Right cardiac atrium (tissue), 5 donors: ENCODE measurements at regions not wholly inside any gene's neighbourhood (a gene's known extent, or its start where the extent isn't known, plus 50 kb on each side); places are given as distances from the start of the nearest gene placed in this dataset.
A peak's percentile ranks its signal among the peaks of the same experiment; 100 is the strongest.

Experiments
- ATAC-seq, 2 donors: fragments of 200-7000 bp; cut with Tn5 transposase; one replicate each; pipeline versions ENCODE4 v1.8.0 to v1.9.1; 2020; ENCODE audit warnings: moderate library complexity in 2 of 2, mild to moderate bottlenecking in 1 of 2
- DNase-seq, 3 donors: peaks; one replicate each; pipeline ENCODE4 v3.0.0-alpha.2; 2020
- H3K27ac ChIP-seq: one replicate; pipeline ENCODE4 v1.5.1; 2013; ENCODE audit warnings: mild to moderate bottlenecking, low read length, control low read depth, moderate library complexity
- H3K27me3 ChIP-seq: one replicate; pipeline ENCODE4 v1.6.1; 2013; ENCODE audit not compliant: control insufficient read depth, insufficient read depth
- H3K4me1 ChIP-seq: one replicate; pipeline ENCODE4 v1.6.1; 2013; ENCODE audit warnings: low read length; ENCODE audit not compliant: control insufficient read depth, insufficient read depth
- H3K4me3 ChIP-seq: one replicate; pipeline ENCODE4 v1.5.1; 2013; ENCODE audit warnings: low read length, control low read depth
- H3K9me3 ChIP-seq: one replicate; pipeline ENCODE4 v1.6.1; 2013; ENCODE audit warnings: low read length; ENCODE audit not compliant: control insufficient read depth
- WGBS: extraction: QIAGEN DNeasy Blood & Tissue Kit; methylation state at CpG from one replicate; pipeline ENCODE4 v1.1.7; 2013; 5-methylcytosine and 5-hydroxymethylcytosine counted together
- intact Hi-C, 4 donors: fragments of 100-400 bp; cut with DNase I; formaldehyde crosslinking; loops; one replicate each; pipeline versions ENCODE4 v1.11.0 to v1.14.0; 2022 to 2023
- donor health status: healthy with polysubstance abuse.
- donor health status: DM: no; HTN: yes; CAD: no.
- donor health status: DM: no; HTN: no; CAD: no.
- donor health status: DM: no; HTN: yes; CAD: no; lungs with severe emphysema.
- donor health status: DM: yes; HTN: yes; CAD: no.

DNA sequence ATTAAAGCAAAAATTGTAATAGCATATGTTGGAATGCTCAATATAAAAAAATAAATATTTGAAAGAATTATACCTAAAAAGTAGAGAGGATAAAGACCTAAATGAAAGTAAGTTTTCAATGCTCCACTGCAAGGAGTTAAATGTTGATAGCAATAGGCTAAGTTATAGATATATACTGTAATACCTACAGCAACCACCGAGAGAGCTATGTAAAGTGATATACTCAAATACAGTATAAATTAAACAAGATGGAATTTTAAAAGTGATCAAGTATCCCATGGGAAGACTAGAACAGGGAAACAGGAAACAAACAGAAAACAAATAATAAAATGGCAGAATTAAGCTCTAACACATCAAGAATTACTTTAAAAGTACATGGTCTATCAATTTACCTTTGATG lies 73.9 kb downstream of the CASP3 start:
- H3K27me3 ChIP-seq, result no peaks in the 10 kb centered on the region
- 44% methylated on average over 1 of the region's 1 CpG for WGBS
- DNase-seq, result no peak
- ATAC-seq, result no peak
- H3K27ac ChIP-seq, result no peak overlapping the region
- H3K9me3 ChIP-seq, result no peaks in the 10 kb centered on the region
- intact Hi-C loops, result no loop called here
- H3K4me3 ChIP-seq, result no peak overlapping the region
- no peaks in the 10 kb centered on the region for H3K4me1 ChIP-seq

DNA sequence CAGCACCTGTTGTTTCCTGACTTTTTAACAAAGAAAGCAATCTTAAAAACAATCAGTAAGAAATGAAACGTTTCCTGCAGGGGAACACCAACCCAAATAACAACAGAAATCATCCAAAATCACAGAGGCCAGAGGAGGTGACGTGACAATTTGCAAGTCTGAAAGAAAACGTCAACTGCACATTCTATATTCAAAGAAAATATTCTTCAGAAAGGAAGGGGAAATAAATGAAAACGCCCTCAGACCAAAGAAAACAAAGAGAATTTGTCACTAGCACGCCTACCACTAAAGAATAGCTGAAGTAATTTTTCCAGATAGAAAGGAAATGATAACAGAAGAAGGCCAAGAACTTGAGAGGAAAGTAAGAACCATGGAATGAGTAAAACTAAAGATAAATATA lies 74.4 kb downstream of the CASP3 start:
- Histone ChIP-seq H3K4me3 (no peak overlapping the region), H3K9me3 (no peaks in the 10 kb centered on the region), H3K27ac (no peak overlapping the region), H3K27me3 (no peaks in the 10 kb centered on the region), H3K4me1 (no peaks in the 10 kb centered on the region)
- intact Hi-C loops, result no loop called here
- ATAC-seq, result peak in 1 of 2 donors; percentile 87
- WGBS, result 46% methylated on average over 5 of the region's 5 CpGs
- DNase-seq, result no peak

DNA sequence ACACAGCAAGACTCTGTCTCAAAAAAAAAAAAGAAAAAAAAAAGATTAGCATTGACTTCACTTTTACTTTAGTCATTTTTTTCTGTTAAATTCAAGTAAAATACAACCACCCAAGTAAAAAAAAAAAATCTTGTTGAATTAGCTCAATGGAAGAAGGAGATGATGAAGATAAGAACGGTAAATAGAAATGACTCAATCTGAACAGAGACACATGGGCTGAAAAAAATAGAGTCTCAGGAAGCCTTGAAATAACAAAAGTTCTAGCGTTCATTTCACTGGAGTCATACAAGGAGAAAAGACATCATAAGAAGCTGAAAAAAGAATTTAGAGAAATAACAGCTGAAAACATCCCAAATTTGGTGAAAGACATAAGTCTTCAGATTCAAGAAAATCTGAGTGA lies 75.5 kb downstream of the CASP3 start:
- Histone ChIP-seq H3K27ac (no peak overlapping the region), H3K27me3 (no peaks in the 10 kb centered on the region), H3K4me1 (no peaks in the 10 kb centered on the region), H3K4me3 (no peak overlapping the region), H3K9me3 (no peaks in the 10 kb centered on the region)
- no peak for DNase-seq
- ATAC-seq, result no peak
- intact Hi-C loops, result no loop called here
- 66% methylated on average over 2 of the region's 2 CpGs for WGBS

DNA sequence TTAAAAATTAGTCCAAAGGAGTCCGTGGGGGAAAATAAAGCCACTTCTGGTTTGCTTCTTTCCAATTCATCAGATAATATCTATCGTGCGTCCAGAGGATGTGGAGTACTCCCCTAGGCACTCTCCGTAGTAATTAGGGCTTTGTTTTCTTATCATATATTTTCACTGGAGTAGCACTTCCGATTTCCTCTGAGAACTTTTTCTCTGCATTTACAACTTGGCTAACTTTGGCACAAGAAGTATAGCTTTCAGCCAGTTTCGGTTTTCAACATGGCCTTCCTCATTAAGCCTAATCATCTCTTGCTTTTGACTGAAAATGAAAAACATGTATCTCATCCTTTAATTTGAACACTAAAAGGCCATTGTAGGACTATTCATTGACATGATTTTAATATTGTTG lies 80.5 kb downstream of the CASP3 start:
- ATAC-seq (peak; percentile 14 to 52), DNase-seq (no peak)
- no peaks in the 10 kb centered on the region for H3K27me3 ChIP-seq
- no peak overlapping the region for H3K27ac ChIP-seq
- H3K4me1 ChIP-seq, result no peaks in the 10 kb centered on the region
- 36% methylated on average over 6 of the region's 6 CpGs for WGBS
- H3K9me3 ChIP-seq, result no peaks in the 10 kb centered on the region
- H3K4me3 ChIP-seq, result peak overlapping the region; percentile 35
- intact Hi-C loops, result no loop called here

DNA sequence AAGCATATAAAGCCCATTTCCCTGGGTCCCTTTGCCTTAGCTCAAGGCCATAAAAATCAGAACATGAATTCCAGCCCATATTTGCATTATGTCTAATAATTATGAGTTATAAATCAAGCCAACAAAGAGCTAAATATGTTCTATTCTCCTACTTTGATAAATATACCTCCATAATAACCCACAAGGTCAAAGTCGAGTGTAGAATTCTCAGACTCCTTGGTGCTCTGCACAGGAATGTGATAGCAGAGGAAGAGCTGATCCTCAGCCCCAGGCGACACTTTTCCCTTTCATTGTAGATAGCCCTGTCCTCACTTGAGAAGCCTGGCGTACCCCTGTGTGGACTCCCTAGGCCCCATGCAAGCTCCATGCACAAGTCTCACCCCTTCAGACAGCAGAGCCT lies 85.6 kb downstream of the CASP3 start:
- WGBS, result 75% methylated on average over 3 of the region's 3 CpGs
- H3K9me3 ChIP-seq, result no peaks in the 10 kb centered on the region
- intact Hi-C loops, result no loop called here
- no peaks in the 10 kb centered on the region for H3K27me3 ChIP-seq
- no peaks in the 10 kb centered on the region for H3K4me1 ChIP-seq
- ATAC-seq (no peak), DNase-seq (no peak)
- no peak overlapping the region for H3K27ac ChIP-seq
- H3K4me3 ChIP-seq, result no peak overlapping the region

DNA sequence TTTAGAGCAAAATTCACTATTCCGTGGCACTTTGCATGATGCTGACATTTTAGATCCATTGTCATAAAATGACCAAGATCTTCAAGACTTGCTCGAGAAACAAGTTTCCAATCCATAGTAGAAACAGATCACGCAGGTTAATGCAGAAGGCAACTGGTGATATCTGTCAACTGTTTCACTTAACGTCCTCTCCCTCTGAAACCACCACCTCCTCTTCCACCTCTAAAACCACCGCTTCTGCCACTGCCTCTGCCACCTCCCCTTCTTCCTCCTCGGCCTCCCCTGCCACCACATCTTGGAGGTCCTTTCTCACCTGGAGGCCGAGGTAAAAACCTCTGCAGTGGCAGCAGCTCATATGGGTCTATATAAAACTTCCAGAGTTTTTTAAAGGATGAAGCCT lies 84.6 kb upstream of the IRF2 start:
- 74% methylated on average over 7 of the region's 7 CpGs for WGBS
- intact Hi-C loops, result loop anchor here in 1 of 4 donors (10.0 kb wide), 1 partner anchor 86 kb away; the partner anchor contains the start of genes CASP3 and PRIMPOL
- no peak overlapping the region for H3K27ac ChIP-seq
- no peak for ATAC-seq
- H3K4me1 ChIP-seq, result no peaks in the 10 kb centered on the region
- H3K4me3 ChIP-seq, result no peak overlapping the region
- no peak for DNase-seq
- H3K9me3 ChIP-seq, result no peaks in the 10 kb centered on the region
- no peaks in the 10 kb centered on the region for H3K27me3 ChIP-seq

DNA sequence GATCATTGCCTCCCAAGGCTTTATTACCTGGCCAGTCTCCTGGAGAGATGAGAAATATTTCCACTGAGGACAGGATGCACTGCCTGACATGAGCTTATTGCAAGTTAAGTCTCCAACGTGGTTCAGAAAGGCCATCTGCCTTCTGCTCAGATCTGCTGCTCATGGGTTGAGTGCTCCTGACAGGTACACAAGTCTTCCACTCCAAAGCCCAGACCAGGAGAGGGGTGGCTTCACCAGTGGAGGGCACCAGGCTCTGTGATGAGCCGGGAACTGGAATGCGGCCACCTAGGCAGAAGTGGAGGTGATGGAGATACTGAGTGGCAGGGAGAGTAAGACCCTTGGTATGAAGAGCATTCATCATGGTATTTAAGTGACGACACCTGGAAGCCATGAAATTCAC lies 79.5 kb upstream of the IRF2 start:
- H3K9me3 ChIP-seq, result no peaks in the 10 kb centered on the region

DNA sequence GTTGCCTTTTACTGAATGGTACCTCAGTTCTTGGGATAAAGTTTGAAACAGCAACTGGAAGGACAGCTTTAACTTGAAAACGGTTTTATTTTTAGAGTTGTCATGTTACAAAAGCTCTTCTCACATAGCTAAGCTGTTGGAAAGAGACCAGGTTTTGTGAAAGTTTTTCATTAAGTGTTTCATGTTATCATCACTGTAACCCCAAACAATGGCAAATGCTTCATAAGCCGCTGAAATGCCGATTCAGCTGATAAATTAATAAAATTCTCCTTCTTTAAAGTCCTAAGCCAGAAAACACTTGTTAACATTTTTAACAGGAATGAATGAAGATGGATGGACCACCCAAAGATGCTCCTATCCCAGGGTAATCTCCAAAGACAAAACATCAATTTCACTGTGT lies 76.1 kb upstream of the IRF2 start:
- H3K4me3 ChIP-seq, result no peak overlapping the region
- intact Hi-C loops, result loop anchor here in 1 of 4 donors (10.0 kb wide), 1 partner anchor 94 kb away; the partner anchor contains the start of genes CASP3 and PRIMPOL
- H3K9me3 ChIP-seq, result no peaks in the 10 kb centered on the region
- no peak for DNase-seq
- H3K4me1 ChIP-seq, result no peaks in the 10 kb centered on the region
- H3K27ac ChIP-seq, result no peak overlapping the region
- H3K27me3 ChIP-seq, result no peaks in the 10 kb centered on the region
- no peak for ATAC-seq
- 38% methylated on average over 3 of the region's 3 CpGs for WGBS

More for the DNA sequence above, 79.5 kb upstream of the IRF2 start:
- intact Hi-C loops, result loop anchor here in 1 of 4 donors (10.0 kb wide), 1 partner anchor 91 kb away; the partner anchor contains the start of genes CASP3 and PRIMPOL
- H3K27me3 ChIP-seq, result no peaks in the 10 kb centered on the region
- H3K4me1 ChIP-seq, result no peaks in the 10 kb centered on the region
- no peak overlapping the region for H3K27ac ChIP-seq
- DNase-seq (no peak), ATAC-seq (no peak)
- no peak overlapping the region for H3K4me3 ChIP-seq
- 88% methylated on average over 4 of the region's 4 CpGs for whole genome bisulfite sequencing

DNA sequence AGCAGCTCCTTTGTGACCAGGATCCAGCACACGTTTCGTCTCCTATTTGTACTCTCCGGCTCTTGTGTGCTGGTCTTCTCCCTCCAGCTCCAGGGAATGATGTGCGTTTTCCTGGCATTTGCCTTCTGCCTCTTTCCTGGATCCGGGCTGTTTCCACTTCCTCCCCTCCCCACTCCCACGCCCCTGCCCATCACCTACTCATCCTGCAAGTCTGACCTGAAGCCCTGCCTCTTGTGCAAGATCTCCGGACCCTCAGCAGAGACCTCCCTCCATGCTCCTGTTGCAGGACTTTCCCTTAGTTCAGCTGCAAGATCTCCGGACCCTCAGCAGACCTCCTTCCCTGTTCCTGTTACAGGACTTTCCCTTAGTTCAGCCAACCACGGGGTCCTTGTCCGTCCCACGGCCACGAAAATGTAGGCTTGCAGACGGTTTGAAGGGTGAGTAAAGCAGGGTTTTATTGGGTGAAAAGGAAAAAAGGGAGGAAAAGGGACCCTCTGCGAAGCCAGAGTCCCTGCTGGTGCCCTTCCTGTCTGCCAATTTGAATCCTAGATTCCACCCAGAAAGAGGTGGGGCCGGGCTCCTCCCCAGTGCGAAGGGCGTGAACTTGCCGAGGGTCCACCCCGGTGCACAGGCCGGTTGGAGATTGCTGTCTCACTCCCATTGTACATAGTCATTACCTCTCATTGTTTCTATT lies 74.4 kb upstream of the IRF2 start:
- no peaks in the 10 kb centered on the region for H3K9me3 ChIP-seq
- intact Hi-C loops, result loop anchor here in 1 of 4 donors (10.0 kb wide), 1 partner anchor 294 kb away; no protein-coding TSS in a partner anchor
- 60% methylated on average over 20 of the region's 20 CpGs for WGBS
- DNase-seq (peak in 2 of 3 donors; percentile 36 to 68), ATAC-seq (peak; percentile 27 to 80)
- H3K27ac ChIP-seq, result no peak overlapping the region
- H3K27me3 ChIP-seq, result no peaks in the 10 kb centered on the region
- H3K4me3 ChIP-seq, result no peak overlapping the region
- no peaks in the 10 kb centered on the region for H3K4me1 ChIP-seq

DNA sequence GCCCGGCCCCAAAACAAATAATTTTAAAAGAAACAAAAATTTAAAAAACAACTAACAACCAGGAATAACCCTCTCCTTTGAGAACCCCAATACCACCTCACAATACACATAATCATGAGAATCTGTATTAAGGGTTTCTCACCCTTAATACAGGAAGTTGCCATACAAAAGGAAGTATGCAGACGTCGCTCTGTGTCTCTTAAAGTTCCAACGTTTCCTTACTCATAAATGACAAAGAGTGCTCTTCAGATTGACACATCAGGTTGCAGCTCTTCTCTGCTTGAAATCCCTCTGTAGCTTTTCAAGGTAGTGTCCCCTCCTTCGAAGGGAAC lies 73.9 kb upstream of the IRF2 start:
- 58% methylated on average over 5 of the region's 5 CpGs for WGBS
- intact Hi-C loops, result loop anchor here in 1 of 4 donors (10.0 kb wide), 1 partner anchor 293 kb away; no protein-coding TSS in a partner anchor
- no peaks in the 10 kb centered on the region for H3K9me3 ChIP-seq
- no peaks in the 10 kb centered on the region for H3K4me1 ChIP-seq
- no peak overlapping the region for H3K4me3 ChIP-seq
- H3K27ac ChIP-seq, result no peak overlapping the region
- no peaks in the 10 kb centered on the region for H3K27me3 ChIP-seq
- no peak for DNase-seq
- no peak for ATAC-seq

DNA sequence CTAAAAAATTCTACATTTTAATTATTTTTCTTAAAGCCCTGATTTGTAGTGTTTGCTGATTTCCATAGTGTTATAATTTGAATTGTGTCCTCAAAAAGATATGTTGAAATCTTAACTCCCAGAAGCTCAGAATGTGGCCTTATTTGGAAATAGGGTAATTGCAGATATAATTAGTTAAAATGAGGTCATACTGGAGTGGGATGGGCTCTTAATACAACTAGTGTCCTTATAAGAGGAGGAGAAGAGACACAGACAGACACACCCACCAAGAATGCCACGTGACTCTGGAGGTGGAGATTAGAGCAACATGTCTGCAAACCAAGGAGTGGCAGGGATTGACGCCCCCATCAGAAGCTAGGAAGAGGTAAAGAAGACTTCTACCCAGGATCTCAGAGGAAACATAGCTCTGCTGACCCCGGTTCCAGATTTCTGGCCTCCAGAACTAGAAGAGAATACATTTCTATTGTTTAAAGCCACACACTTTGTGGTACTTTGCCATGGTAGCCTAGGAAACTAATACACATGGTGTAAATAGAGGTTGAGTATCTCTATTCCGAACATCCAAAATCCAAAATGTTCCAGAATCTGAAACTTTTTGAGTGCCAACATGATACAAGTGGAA lies 70.5 kb upstream of the IRF2 start:
- peak in 1 of 2 donors; percentile 70 for ATAC-seq
- intact Hi-C loops, result loop anchor here in 1 of 4 donors (10.0 kb wide), 1 partner anchor 290 kb away; no protein-coding TSS in a partner anchor
- peak in 1 of 3 donors; percentile 47 for DNase-seq
- H3K4me1 ChIP-seq, result no peaks in the 10 kb centered on the region
- H3K9me3 ChIP-seq, result no peaks in the 10 kb centered on the region
- H3K27ac ChIP-seq, result no peak overlapping the region
- H3K27me3 ChIP-seq, result no peaks in the 10 kb centered on the region
- WGBS, result 45% methylated on average over 4 of the region's 4 CpGs
- H3K4me3 ChIP-seq, result no peak overlapping the region
